ENCODE measurements at regions not wholly inside any gene's neighbourhood (a gene's known extent, or its start where the extent isn't known, plus 50 kb on each side); places are given as distances from the start of the nearest gene placed in this dataset.

DNA sequence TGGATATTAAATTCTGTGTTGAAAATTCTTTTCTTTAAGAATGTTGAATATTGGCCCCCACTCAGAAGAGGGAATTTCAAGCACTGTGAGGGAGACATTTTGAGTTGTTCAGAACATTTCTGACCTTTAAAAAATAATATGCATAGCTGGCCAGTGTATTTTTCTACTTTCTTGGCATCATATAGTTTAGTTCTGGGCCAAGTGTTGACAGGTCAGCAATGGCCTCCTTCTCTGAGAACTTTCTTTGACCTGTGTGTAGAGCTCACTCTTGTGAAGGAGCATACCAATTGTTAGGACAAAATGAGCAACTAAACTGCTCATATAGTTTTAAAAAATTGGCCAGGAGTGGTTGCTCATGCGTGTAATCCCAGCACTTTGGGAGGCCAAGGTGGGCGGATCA, 376.0 kb downstream of the LRRC70 start:
- DNase-seq (ENCODE audit: low spot score): no peak
- Histone ChIP-seq H3K27ac (ENCODE audit: low read depth, low read length, poor library complexity, severe bottlenecking) (no peak overlapping the region), H3K9me3 (ENCODE audit: low read length) (no peaks in the 10 kb centered on the region), H3K4me1 (ENCODE audit: insufficient read depth, low read length, poor library complexity, severe bottlenecking) (no peaks in the 10 kb centered on the region), H4K20me1 (ENCODE audit: insufficient read depth, low read length) (no peaks in the 10 kb centered on the region), H3K4me2 (ENCODE audit: low read length) (no peak overlapping the region), H3K9me2 (ENCODE audit: insufficient read depth, low read length) (no peaks in the 10 kb centered on the region), H2AFZ (ENCODE audit: low read length) (no peak overlapping the region), H3K4me3 (ENCODE audit: low read depth, low read length, poor library complexity, severe bottlenecking) (no peak overlapping the region), H3K79me2 (ENCODE audit: insufficient read depth, low read depth, low read length) (no peaks in the 10 kb centered on the region), H3K36me3 (ENCODE audit: insufficient read depth, low read length) (no peaks in the 10 kb centered on the region)
- TF ChIP-seq EZH2phosphoT487 (IDR thresholded peaks at IDR 0.05; ENCODE audit: borderline replicate concordance, low read depth, low read length): no peak
- TF ChIP-seq, protein P1, sequence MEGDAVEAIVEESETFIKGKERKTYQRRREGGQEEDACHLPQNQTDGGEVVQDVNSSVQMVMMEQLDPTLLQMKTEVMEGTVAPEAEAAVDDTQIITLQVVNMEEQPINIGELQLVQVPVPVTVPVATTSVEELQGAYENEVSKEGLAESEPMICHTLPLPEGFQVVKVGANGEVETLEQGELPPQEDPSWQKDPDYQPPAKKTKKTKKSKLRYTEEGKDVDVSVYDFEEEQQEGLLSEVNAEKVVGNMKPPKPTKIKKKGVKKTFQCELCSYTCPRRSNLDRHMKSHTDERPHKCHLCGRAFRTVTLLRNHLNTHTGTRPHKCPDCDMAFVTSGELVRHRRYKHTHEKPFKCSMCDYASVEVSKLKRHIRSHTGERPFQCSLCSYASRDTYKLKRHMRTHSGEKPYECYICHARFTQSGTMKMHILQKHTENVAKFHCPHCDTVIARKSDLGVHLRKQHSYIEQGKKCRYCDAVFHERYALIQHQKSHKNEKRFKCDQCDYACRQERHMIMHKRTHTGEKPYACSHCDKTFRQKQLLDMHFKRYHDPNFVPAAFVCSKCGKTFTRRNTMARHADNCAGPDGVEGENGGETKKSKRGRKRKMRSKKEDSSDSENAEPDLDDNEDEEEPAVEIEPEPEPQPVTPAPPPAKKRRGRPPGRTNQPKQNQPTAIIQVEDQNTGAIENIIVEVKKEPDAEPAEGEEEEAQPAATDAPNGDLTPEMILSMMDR (conservative IDR thresholded peaks at IDR 0.05; ENCODE audit: low read length): no peak
- ChIA-PET CTCF (ENCODE audit: unreplicated experiment) (no interaction called here), POLR2A (no interaction called here)
- no TSS peak for BruUV-seq (replicated peaks)
- intact Hi-C loops (cut with micrococcal nuclease; ENCODE audit: unreplicated experiment): no loop called here

DNA sequence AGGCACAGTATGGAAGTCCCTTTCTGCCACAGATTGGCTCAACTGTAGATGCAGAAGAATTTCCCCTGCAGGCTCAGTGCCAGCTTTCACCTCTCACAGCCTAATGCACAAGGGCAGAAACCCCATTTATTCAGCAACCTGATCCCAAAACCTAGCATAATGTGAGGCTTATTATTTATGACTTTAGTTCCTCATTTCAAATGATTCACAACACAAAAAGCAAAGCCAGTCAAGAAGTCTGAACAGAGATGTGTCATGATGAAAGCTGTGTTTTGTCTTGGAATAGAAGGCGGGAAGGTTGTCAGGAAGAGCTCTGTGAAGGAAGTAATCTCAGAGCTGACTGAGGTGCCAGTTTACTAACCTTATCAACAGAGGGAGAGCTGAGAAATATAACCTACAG, 369.7 kb downstream of the LRRC70 start:
- no peaks in the 10 kb centered on the region for H3K36me3 ChIP-seq (ENCODE audit: insufficient read depth, low read length)
- intact Hi-C loops (cut with micrococcal nuclease; ENCODE audit: unreplicated experiment): no loop called here
- no peak overlapping the region for H2AFZ ChIP-seq (ENCODE audit: low read length)
- H3K4me1 ChIP-seq (ENCODE audit: insufficient read depth, low read length, poor library complexity, severe bottlenecking): no peaks in the 10 kb centered on the region
- ChIA-PET POLR2A (interaction anchor here (0.9 kb wide), 1 partner anchor 10 kb away, joined by 4 read pairs; no protein-coding TSS in a partner anchor), CTCF (ENCODE audit: unreplicated experiment) (no interaction called here)
- no peaks in the 10 kb centered on the region for H3K9me2 ChIP-seq (ENCODE audit: insufficient read depth, low read length)
- no peak for TF ChIP-seq EZH2phosphoT487 (IDR thresholded peaks at IDR 0.05; ENCODE audit: borderline replicate concordance, low read depth, low read length)
- TF ChIP-seq, protein P1 (conservative IDR thresholded peaks at IDR 0.05; ENCODE audit: low read length): no peak
- H3K4me3 ChIP-seq (ENCODE audit: low read depth, low read length, poor library complexity, severe bottlenecking): no peak overlapping the region
- no peaks in the 10 kb centered on the region for H3K9me3 ChIP-seq (ENCODE audit: low read length)
- H3K79me2 ChIP-seq (ENCODE audit: insufficient read depth, low read depth, low read length): no peaks in the 10 kb centered on the region
- H3K27ac ChIP-seq (ENCODE audit: low read depth, low read length, poor library complexity, severe bottlenecking): no peak overlapping the region
- BruUV-seq (replicated peaks): no TSS peak
- H4K20me1 ChIP-seq (ENCODE audit: insufficient read depth, low read length): no peaks in the 10 kb centered on the region
- DNase-seq (ENCODE audit: low spot score): no peak
- no peak overlapping the region for H3K4me2 ChIP-seq (ENCODE audit: low read length)

DNA sequence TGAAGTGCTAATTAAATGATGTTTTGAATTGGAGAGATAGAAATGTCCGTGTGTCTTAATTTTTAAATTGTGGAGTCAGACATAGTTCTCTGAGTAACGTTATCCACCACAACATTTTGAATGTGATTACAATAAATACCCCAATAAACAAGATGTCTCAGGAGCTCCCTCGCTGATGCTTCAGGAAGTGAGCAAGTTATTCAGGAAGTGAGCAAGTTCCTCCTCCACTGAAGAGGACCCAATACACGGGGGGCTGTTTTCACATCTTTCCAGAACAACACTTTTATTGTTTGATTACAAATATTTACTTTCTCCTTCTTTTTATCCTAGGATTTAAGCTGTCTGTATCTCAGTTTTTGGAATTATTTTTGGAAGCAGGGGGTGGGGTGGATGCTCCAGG, 363.8 kb downstream of the LRRC70 start:
- no peaks in the 10 kb centered on the region for H3K9me3 ChIP-seq (ENCODE audit: low read length)
- intact Hi-C loops (cut with micrococcal nuclease; ENCODE audit: unreplicated experiment): no loop called here
- H3K79me2 ChIP-seq (ENCODE audit: insufficient read depth, low read depth, low read length): no peaks in the 10 kb centered on the region
- no peak overlapping the region for H3K27ac ChIP-seq (ENCODE audit: low read depth, low read length, poor library complexity, severe bottlenecking)
- H3K4me2 ChIP-seq (ENCODE audit: low read length): no peak overlapping the region
- no TSS peak for BruUV-seq (replicated peaks)
- TF ChIP-seq, protein P1 (conservative IDR thresholded peaks at IDR 0.05; ENCODE audit: low read length): no peak
- TF ChIP-seq EZH2phosphoT487 (IDR thresholded peaks at IDR 0.05; ENCODE audit: borderline replicate concordance, low read depth, low read length): no peak
- no peaks in the 10 kb centered on the region for H3K36me3 ChIP-seq (ENCODE audit: insufficient read depth, low read length)
- H4K20me1 ChIP-seq (ENCODE audit: insufficient read depth, low read length): no peaks in the 10 kb centered on the region
- H3K4me3 ChIP-seq (ENCODE audit: low read depth, low read length, poor library complexity, severe bottlenecking): no peak overlapping the region
- ChIA-PET POLR2A (no interaction called here), CTCF (ENCODE audit: unreplicated experiment) (no interaction called here)
- H3K9me2 ChIP-seq (ENCODE audit: insufficient read depth, low read length): no peaks in the 10 kb centered on the region
- H2AFZ ChIP-seq (ENCODE audit: low read length): no peak overlapping the region
- no peaks in the 10 kb centered on the region for H3K4me1 ChIP-seq (ENCODE audit: insufficient read depth, low read length, poor library complexity, severe bottlenecking)
- no peak for DNase-seq (ENCODE audit: low spot score)
